GM12878 (cell line): ENCODE measurements at regions not wholly inside any gene's neighbourhood (a gene's known extent, or its start where the extent isn't known, plus 50 kb on each side); places are given as distances from the start of the nearest gene placed in this dataset.

ENCODE experiments used
- CREM ChIP-seq: IDR thresholded peaks from 2 replicates; pipeline ENCODE4 v1.6.1; 2014; ENCODE audit warnings: antibody characterized with exemption, low read depth
- ETV6 ChIP-seq, 2 experiments: fragments of 450-650 bp in 1 of 2; IDR thresholded peaks in 1 of 2; conservative IDR thresholded peaks in 1 of 2; 2 replicates each; pipeline ENCODE4 v1.6.1; 2014; ENCODE audit warnings: antibody characterized with exemption in 1 of 2, borderline replicate concordance in 1 of 2, low read depth in 1 of 2, mild to moderate bottlenecking in 1 of 2, moderate library complexity in 1 of 2
- FOXM1 ChIP-seq: IDR thresholded peaks from 2 replicates; pipeline ENCODE4 v1.6.1; 2012; ENCODE audit warnings: low read depth, mild to moderate bottlenecking, inconsistent platforms, low read length, moderate library complexity
- GABPA ChIP-seq: IDR thresholded peaks from 2 replicates; pipeline ENCODE4 v1.6.1; 2014; ENCODE audit warnings: antibody characterized with exemption, low read depth, mild to moderate bottlenecking, inconsistent platforms
- NFXL1 ChIP-seq: fragments of 450-650 bp; IDR thresholded peaks from 2 replicates; pipeline ENCODE4 v1.6.1; 2017; ENCODE audit warnings: antibody characterized with exemption, mild to moderate bottlenecking, borderline replicate concordance
- NRF1 ChIP-seq: conservative IDR thresholded peaks from 2 replicates; pipeline ENCODE4 v1.6.1; 2011; ENCODE audit warnings: mild to moderate bottlenecking, low read depth, low read length, improper control_type of control experiment
- POLR2AphosphoS5 ChIP-seq: IDR thresholded peaks from 2 replicates; pipeline ENCODE4 v1.6.1; 2011; ENCODE audit warnings: mild to moderate bottlenecking, low read length, inconsistent platforms
- SIN3A ChIP-seq: IDR thresholded peaks from 2 replicates; pipeline ENCODE4 v1.6.1; 2012; ENCODE audit warnings: low read depth, low read length, improper control_type of control experiment
- TAF1 ChIP-seq: IDR thresholded peaks from 2 replicates; pipeline ENCODE4 v1.6.1; 2011; ENCODE audit warnings: mild to moderate bottlenecking, low read depth, low read length, borderline replicate concordance
- ZNF24 ChIP-seq: fragments of 450-650 bp; IDR thresholded peaks from 2 replicates; pipeline ENCODE4 v1.6.1; 2017; ENCODE audit warnings: antibody characterized with exemption, mild to moderate bottlenecking
- TF ChIP-seq, protein P1 (sequence below): IDR thresholded peaks from 2 replicates; pipeline ENCODE4 v1.6.1; 2011; ENCODE audit warnings: borderline replicate concordance, low read depth, mild to moderate bottlenecking, moderate library complexity, mixed read lengths, low read length; ENCODE audit not compliant: insufficient read depth; ENCODE audit errors: extremely low read length
- TF ChIP-seq, protein P2 (sequence below): fragments of 450-650 bp; IDR thresholded peaks from 2 replicates; pipeline ENCODE4 v1.6.1; 2018; ENCODE audit warnings: borderline replicate concordance, mild to moderate bottlenecking; ENCODE audit not compliant: partially characterized antibody
- TF ChIP-seq, protein P3 (sequence below): IDR thresholded peaks from 2 replicates; pipeline ENCODE4 v1.6.1; 2011; ENCODE audit warnings: borderline replicate concordance, low read depth, mild to moderate bottlenecking, moderate library complexity, low read length; ENCODE audit not compliant: insufficient read depth, poor library complexity, severe bottlenecking

DNA sequence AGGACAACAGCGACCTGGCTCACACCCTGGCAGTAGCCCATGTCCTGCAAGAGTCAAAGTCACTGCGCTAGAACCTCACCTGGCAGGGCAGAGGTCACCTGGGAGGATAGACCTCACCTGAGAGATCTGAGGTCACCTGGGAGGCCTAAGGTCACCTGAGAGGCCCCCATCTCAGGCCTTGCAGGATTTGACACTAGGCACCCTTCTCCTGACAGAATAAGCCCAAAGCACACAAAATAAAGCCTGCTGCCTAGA lies 75.2 kb upstream of the SPTLC1 start:
- TF ChIP-seq, protein P1, sequence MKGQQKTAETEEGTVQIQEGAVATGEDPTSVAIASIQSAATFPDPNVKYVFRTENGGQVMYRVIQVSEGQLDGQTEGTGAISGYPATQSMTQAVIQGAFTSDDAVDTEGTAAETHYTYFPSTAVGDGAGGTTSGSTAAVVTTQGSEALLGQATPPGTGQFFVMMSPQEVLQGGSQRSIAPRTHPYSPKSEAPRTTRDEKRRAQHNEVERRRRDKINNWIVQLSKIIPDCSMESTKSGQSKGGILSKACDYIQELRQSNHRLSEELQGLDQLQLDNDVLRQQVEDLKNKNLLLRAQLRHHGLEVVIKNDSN: no peak
- TF ChIP-seq, protein P2, sequence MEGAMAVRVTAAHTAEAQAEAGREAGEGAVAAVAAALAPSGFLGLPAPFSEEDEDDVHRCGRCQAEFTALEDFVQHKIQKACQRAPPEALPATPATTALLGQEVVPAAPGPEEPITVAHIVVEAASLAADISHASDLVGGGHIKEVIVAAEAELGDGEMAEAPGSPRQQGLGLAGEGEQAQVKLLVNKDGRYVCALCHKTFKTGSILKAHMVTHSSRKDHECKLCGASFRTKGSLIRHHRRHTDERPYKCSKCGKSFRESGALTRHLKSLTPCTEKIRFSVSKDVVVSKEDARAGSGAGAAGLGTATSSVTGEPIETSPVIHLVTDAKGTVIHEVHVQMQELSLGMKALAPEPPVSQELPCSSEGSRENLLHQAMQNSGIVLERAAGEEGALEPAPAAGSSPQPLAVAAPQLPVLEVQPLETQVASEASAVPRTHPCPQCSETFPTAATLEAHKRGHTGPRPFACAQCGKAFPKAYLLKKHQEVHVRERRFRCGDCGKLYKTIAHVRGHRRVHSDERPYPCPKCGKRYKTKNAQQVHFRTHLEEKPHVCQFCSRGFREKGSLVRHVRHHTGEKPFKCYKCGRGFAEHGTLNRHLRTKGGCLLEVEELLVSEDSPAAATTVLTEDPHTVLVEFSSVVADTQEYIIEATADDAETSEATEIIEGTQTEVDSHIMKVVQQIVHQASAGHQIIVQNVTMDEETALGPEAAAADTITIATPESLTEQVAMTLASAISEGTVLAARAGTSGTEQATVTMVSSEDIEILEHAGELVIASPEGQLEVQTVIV: no peak
- no peak for TF ChIP-seq NRF1
- no peak for TF ChIP-seq ETV6 (conservative IDR thresholded peaks at IDR 0.05 in 1 of 2, IDR thresholded peaks at IDR 0.05 in 1 of 2; ENCODE audit: borderline replicate concordance in 1 of 2, low read depth in 1 of 2)
- no peak for TF ChIP-seq POLR2AphosphoS5
- TF ChIP-seq ZNF24: no peak
- TF ChIP-seq CREM: no peak
- no peak for TF ChIP-seq GABPA
- no peak for TF ChIP-seq TAF1
- no peak for TF ChIP-seq FOXM1
- no peak for TF ChIP-seq SIN3A
- TF ChIP-seq, protein P3, sequence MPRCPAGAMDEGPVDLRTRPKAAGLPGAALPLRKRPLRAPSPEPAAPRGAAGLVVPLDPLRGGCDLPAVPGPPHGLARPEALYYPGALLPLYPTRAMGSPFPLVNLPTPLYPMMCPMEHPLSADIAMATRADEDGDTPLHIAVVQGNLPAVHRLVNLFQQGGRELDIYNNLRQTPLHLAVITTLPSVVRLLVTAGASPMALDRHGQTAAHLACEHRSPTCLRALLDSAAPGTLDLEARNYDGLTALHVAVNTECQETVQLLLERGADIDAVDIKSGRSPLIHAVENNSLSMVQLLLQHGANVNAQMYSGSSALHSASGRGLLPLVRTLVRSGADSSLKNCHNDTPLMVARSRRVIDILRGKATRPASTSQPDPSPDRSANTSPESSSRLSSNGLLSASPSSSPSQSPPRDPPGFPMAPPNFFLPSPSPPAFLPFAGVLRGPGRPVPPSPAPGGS: no peak
- no peak for TF ChIP-seq NFXL1
